DMS153 (cell line): ENCODE measurements at regions not wholly inside any gene's neighbourhood (a gene's known extent, or its start where the extent isn't known, plus 50 kb on each side); places are given as distances from the start of the nearest gene placed in this dataset.

Experiments
- DNase-seq: peaks from one replicate; lab custom pipeline; 2025; lab: John Stamatoyannopoulos, UW

DNA sequence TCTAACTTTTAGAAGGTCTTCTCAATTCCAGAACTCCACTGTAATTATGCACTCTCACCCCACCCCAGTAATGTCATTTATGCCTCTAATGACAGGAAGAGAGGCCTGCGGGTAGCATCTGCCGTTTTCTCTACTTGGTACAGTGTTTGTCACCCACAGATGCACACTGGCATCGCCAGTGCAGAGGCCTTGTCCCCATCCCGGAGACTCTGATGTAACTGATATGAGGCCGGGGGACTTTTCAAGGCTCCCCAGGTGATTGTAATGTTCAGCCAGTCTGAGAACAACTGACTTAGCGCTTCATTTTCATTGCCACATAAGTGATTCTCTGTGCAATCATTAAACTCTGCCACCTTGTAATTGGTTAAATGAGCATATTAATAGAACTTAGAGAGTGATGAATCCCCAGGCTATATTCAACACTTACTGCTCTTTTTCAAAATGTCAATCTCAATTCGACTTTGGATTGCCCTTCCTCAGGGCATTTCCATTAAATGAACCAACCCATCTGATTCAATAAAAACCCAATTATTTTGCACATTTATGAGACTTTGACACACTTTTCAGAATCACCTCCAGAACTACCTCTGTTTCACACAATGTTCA is 113.2 kb downstream of the HERPUD2 start:
- no peak for DNase-seq

GRCh38 chr7:35576031-35576573 is 118.8 kb downstream of the HERPUD2 start:
- no peak for DNase-seq

- DNase-seq, result no peak
These were observed 123.2 kb downstream of the HERPUD2 start for GRCh38 chr7:35571611-35572240.

DNA sequence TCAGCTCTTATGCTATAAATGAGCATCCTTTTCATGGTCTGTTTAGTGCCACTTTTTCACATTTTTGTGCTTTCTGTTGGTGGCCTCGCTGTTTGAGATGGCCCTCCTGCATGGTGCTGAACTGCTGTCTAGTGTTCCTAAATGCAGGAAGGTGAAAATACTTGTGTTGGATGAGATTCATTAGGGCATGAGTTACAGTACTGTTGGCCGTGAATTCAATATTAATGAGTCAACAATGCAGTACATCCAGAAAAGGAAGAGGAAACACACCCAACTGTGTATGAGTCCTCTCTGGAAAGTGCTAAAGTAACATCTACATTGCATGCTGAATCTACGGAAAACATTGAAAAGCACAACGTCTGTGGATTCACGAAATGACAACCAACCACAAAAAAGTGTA is 124.0 kb downstream of the HERPUD2 start:
- DNase-seq, result no peak

- DNase-seq, result peak; percentile 14
These were observed 129.0 kb downstream of the HERPUD2 start for GRCh38 chr7:35565927-35566326.

DNA sequence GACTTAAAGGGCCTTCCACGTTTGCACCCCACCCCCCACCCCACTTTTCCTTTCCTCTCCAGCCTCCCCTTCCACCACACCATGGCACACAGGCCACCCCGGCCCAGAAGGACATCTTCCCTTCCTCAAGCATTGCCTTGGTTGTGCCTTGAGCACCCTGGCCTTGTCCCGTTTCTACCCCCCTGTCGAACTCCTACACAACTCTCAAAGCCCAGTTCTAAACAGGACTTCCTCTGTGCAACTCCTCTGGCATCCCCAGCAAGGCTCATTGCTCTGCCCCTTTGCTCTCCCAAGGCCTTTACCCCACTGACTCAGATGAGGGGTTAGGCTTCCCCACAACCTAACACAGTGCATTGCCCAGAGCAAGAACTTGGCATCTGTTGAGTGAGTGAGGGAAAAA is 136.1 kb downstream of the HERPUD2 start:
- DNase-seq, result no peak

DNA sequence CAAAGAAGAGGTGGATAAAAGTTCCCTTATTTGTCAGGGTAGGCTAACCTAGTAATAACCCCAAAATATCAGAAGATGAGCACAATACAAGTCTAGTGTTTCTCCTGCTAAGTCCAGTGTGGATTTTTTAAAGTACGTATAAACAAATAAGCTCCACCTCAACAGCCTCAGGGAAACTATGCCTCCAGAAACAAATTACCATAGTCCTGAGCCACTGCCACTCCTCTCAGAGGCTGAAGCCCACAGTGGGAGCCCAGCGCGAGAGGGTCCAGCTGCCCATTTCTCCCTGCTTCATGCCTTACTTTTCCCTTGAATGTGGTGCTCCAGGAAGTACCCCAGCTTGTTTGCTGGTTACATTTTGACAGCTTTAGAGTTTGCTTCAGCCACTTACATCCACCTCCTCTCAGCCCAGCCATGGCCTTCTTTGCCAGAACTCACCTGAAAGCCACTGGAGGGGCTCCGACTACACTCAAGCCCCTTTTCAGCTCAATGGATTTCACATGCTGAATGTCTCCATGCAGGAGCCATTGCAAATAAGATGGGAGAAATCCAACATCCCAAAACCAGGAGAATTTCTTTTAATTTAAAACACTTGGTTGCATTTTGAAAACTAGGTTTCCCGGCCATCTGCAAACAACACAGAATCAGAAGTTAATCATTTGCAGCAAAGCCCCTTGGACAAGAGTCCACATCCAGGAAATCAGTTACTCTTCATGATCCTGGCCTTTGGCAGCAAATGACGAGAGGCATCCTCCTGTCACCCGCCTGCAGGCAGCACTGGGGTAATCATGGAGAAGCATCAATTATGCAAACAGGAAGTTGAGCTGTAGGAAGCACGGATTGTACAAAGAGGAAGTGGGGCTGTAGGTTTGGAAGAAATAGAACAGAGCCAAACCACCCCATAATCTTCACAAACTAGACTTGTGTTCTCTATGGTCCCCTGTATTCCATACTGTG is 138.1 kb downstream of the HERPUD2 start:
- DNase-seq, result no peak

DNA sequence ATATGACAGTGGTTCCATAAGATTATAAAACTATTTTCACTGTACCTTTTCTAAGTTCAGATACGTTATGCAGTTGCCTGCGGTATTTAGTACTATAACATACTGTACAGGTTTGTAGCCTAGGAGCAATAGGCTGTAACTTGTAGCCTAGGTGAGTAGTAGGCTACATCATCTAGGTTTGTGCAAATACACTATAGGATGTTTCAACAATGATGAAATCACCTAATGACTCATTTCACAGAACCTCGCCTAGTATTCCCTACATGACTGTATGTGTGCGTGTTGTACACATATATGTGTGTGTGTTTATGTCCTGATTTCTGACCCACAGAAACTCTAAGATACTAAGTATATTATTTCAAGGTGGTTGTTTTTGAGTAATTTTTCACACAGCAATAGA is 139.0 kb downstream of the HERPUD2 start:
- DNase-seq, result no peak

- DNase-seq, result no peak
These were observed 139.5 kb downstream of the HERPUD2 start for GRCh38 chr7:35555386-35555785.

- DNase-seq, result no peak
These were observed 141.4 kb downstream of the HERPUD2 start for GRCh38 chr7:35553519-35553918.

GRCh38 chr7:35552691-35553090 is 142.2 kb downstream of the HERPUD2 start:
- DNase-seq, result no peak

DNA sequence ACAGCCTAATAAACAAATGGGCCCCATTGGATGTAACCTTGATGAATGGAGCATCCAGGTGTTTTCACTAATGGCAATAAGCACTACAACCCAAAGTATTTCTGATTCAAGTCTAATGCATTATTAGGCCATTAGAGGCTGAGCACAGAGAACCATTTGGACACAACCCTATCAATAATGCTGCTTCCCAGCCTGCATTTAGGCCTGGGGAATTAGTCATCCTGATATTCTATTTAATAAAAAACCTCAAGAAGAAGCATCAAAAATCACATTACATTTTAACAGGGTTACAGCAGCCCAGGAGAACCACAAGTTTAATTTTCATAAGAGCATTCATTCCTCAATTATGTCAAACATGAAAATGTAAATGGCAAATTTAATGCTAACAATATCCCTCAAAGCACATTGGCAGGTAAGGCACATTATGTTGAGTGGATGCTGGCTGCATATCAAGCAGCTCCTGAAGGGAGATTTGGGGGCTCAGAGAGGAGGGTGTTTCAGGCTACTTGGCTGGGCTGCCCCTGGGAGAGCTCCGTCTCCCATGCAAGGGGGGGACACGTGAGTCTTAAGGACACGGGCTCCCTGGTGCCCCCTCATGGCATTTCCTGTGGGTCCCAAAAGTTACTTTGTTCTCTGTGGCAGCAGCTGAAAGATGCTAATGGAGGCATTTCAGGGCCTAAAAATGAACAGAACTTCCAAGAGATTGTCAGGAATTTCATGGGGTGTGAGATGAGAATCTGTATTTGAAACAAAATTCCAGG is 143.4 kb downstream of the HERPUD2 start:
- DNase-seq, result no peak

DNA sequence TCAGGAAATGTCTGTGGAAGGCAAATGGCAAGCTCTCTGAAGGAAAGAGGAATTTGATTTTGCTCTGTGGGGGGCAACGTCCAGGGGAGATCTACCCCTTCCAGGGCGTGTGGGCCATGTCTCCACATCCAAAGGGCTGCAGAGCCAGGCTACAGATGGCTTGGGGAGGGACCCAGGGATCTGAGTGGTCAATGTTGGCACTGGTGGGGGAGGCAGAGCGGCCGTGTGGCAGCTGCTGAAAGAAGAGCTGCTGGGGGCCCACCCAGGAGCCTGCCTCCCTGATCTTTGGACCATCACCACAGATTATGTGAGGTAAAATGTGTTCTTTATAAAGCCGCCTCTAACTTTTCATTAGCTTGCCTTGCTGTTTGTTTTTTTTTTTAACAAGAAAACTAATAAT is 144.1 kb downstream of the HERPUD2 start:
- no peak for DNase-seq

DNA sequence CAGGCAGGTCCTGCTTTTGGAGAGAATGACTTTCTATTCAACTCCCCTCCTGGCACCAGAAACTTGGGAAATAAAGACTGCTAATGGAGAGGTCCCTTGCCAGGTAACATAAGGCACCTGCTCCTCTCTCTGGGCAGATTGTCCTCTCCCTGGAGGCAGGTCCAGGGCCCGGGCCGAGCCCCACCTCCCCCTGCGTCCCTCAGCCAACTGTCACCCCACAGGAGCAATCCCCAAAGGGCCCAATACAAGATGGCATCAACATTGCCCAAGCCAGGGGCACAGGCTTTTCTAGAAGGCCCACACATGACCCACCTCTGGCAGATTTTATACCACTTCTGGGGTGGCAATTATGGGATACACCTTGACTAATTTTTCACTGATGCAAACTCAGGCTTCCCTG is 145.2 kb downstream of the HERPUD2 start:
- no peak for DNase-seq

GRCh38 chr7:35548291-35548690 is 146.6 kb downstream of the HERPUD2 start:
- DNase-seq, result no peak

DNA sequence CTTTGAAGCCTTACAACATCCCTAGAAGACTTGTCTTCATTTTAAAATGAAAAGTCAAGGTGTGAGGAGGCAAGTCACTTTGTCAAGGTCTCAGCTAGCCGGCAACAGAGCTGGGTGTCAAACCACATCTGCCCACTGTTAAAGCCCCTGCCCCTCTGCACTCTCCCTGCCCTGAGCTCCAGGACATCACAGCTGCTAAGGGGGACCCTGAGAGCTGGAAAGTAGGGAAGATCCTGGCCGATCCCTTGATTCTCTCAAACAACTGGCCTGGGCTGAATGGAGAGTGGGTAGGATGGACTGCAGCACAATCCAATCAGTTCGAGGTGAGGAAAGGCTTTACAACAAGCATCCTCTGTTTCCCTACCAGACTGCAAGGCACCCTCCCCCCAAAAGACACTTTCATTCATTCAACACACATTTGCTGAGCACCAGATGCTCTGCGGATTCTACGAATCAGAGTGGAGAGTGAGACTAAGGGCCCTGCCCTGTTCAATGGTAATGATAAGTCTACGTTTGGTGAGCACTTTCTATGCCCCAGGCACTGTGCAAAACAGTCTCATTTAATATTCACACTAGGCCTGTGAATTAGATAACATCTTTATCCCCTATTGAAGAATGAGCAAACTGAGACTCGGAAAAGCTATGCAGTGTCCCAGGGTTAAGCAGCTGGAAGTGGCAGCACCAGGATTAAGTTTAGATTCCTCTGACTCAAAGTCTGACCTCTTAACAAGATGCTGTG is 148.1 kb downstream of the HERPUD2 start:
- no peak for DNase-seq

DNA sequence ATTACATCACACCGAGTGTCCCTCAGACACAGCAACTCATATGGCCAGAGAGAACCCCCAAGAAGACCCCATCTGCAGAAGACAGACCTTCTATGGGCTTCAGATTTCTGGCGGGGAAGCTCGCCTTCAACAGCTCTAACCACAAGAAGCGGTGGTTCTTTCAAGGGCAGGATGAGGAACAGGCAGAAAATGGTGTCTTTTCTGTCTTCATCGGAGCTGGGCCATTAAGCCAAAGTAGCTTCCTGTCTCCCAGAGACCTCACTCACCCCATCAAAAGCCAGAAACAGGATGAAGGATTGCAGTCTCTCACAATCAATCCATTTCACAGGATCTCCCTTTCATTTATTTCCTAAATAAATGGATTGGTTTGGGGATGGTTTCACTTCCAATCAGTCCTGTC is 149.1 kb downstream of the HERPUD2 start:
- no peak for DNase-seq

GRCh38 chr7:35544028-35544742 is 150.8 kb downstream of the HERPUD2 start:
- DNase-seq, result no peak

DNA sequence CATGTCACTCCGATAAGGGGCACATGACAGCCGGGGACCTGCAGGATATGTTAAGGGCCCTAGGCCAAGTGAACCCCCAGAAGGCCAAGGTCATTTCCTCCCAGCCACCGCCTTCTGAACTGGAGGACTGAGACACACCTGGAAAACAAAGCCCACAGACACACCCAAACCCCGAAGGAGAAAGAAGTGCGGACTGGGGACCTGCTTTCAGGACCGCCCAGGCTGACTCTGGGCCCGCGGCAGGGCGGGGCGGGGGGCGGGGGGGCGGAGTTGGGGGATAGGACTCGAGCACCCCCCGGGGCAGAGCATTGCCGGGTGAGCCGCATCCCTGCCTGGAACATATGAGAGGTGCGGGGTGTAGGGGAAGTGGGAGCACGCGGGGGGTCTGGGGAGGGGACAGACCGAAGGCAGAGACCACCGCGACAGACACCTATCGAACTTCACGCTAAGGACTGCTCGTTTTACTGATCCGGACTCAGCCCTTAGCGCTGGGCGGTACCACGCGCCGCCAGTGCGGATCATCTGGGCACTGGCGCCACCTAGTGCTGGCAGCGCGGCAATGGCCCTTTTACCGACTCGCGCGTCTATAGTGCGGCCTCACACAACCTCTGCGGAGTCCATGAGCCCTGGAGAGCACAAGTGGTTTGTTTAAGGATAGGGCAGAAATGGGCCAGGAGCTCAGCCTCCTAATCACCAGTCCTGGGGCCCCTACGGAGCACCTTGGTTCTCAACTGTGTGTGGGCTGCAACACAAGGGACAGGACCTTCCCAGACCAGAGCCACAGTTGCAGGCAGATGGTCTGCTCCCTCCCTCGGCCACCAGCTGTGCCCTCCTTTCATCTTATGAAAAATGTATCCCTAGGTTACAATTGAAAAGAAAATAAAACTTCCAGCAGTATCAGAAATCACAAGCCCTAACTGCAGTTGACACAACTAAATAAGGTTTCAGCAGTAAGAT is 157.6 kb downstream of the HERPUD2 start:
- peak; percentile 43 for DNase-seq
